ENCODE measurements at regions not wholly inside any gene's neighbourhood (a gene's known extent, or its start where the extent isn't known, plus 50 kb on each side); places are given as distances from the start of the nearest gene placed in this dataset.

DNA sequence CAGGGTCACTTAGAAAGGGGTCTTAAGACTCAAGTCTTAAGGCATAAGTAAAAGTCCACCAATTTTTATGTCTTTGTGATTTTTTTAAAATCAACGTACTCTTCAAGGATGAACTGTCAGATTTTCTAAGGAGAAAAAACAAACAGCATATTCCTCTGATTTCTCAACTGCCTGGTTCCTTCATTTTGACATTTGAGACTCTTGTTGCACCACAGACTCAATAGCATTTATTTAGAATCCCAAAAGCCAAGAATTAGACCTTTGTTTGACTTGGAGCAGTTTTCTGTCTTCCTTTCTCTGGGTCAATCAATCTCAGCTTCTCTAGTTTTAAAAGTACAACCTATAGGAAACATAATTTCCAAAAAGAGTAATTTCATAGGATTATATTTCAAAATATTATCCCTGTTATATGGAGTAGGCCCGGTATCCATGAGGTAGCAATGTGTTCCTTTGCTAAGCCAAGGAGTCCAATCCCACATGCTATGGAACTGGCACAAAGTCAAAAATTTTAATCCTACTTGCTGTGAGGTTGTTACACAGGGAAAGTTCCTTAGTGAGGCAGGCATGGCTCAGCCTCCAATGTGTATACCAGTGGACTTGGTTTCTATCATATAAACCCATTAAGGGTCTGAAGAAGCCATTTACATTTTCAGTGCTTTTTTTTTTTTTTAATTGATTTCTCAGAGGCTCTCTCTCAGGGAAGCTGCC lies 405.7 kb downstream of the KIF16B start:
- Histone ChIP-seq H4K91ac (ENCODE audit: insufficient read depth, low read depth, low read length) (no peak overlapping the region), H3K9me3 (ENCODE audit: control insufficient read depth, insufficient read depth, low read length) (peaks cover 8% of the 10 kb centered on the region), H3K4me3 (ENCODE audit: insufficient read depth, low read depth, low read length) (no peak overlapping the region), H2AK9ac (replicated peaks; ENCODE audit: low read depth, low read length, poor library complexity) (no peak overlapping the region), H3K9me1 (ENCODE audit: insufficient read depth, low read length) (no peaks in the 10 kb centered on the region), H3K27me3 (ENCODE audit: control insufficient read depth, insufficient read depth, low read length) (no peaks in the 10 kb centered on the region), H3K79me1 (ENCODE audit: low read depth in 1 of 2, low read length in 2 of 2) (no peaks in the 10 kb centered on the region), H3K4me1 (ENCODE audit: control insufficient read depth, insufficient read depth, low read length) (no peaks in the 10 kb centered on the region), H3K4me2 (ENCODE audit: low read depth, low read length) (no peak overlapping the region), H4K20me1 (ENCODE audit: insufficient read depth, low read length) (no peaks in the 10 kb centered on the region), H2BK20ac (ENCODE audit: low read depth, low read length) (no peak overlapping the region), H2BK120ac (ENCODE audit: low read depth, low read length) (no peak overlapping the region), H2BK5ac (ENCODE audit: low read depth, low read length, poor library complexity, severe bottlenecking) (no peak overlapping the region), H3K23ac (ENCODE audit: low read depth, low read length) (no peak overlapping the region), H2AFZ (replicated peaks; ENCODE audit: low read length, poor library complexity) (no peak overlapping the region), H3K14ac (replicated peaks; ENCODE audit: low read depth, low read length) (no peak overlapping the region), H3K36me3 (ENCODE audit: control insufficient read depth, insufficient read depth, low read length) (no peaks in the 10 kb centered on the region), H3K18ac (ENCODE audit: low read depth, low read length) (no peak overlapping the region), H4K8ac (ENCODE audit: low read depth in 2 of 2, low read length in 2 of 2) (no peak overlapping the region), H3K27ac (ENCODE audit: insufficient read depth, low read length) (no peak overlapping the region), H3K56ac (ENCODE audit: extremely low read depth, insufficient read depth, low read length) (no peak overlapping the region), H4K5ac (ENCODE audit: low read depth, low read length) (no peak overlapping the region), H2AK5ac (ENCODE audit: low read depth, low read length) (no peak overlapping the region), H3K4ac (ENCODE audit: low read depth, low read length) (no peak overlapping the region), H3K9ac (ENCODE audit: low read depth, low read length) (no peak overlapping the region), H2BK15ac (ENCODE audit: low read depth, low read length) (no peak overlapping the region)
- DNase-seq (no peak), ATAC-seq (ENCODE audit: low read depth) (no peak)
- intact Hi-C loops (cut with micrococcal nuclease) (no loop called here), dilution Hi-C loops (cut with HindIII; ENCODE audit: low sequenced_read_pairs, unreplicated experiment) (no loop called here), in situ Hi-C loops (cut with MboI; ENCODE audit: low sequenced_read_pairs) (no loop called here)
- TF ChIP-seq MXI1 (IDR thresholded peaks at IDR 0.05; ENCODE audit: borderline replicate concordance, low read depth, low read length) (no peak), CHD1 (IDR thresholded peaks at IDR 0.05; ENCODE audit: low read depth, low read length) (no peak), BHLHE40 (IDR thresholded peaks at IDR 0.05; ENCODE audit: low read depth, low read length) (no peak), SMC3 (IDR thresholded peaks at IDR 0.05; ENCODE audit: low read depth, low read length) (no peak), POLR2A (IDR thresholded peaks at IDR 0.05; ENCODE audit: low read depth, low read length) (no peak), RCOR1 (IDR thresholded peaks at IDR 0.05; ENCODE audit: insufficient replicate concordance, low read length) (no peak), RFX5 (IDR thresholded peaks at IDR 0.05; ENCODE audit: low read depth, low read length) (no peak), MAFK (IDR thresholded peaks at IDR 0.05; ENCODE audit: low read depth, low read length) (no peak), RAD21 (IDR thresholded peaks at IDR 0.05; ENCODE audit: low read length) (no peak), NFE2L2 (IDR thresholded peaks at IDR 0.05; ENCODE audit: low read depth, low read length) (no peak)
- TF ChIP-seq, protein P1, sequence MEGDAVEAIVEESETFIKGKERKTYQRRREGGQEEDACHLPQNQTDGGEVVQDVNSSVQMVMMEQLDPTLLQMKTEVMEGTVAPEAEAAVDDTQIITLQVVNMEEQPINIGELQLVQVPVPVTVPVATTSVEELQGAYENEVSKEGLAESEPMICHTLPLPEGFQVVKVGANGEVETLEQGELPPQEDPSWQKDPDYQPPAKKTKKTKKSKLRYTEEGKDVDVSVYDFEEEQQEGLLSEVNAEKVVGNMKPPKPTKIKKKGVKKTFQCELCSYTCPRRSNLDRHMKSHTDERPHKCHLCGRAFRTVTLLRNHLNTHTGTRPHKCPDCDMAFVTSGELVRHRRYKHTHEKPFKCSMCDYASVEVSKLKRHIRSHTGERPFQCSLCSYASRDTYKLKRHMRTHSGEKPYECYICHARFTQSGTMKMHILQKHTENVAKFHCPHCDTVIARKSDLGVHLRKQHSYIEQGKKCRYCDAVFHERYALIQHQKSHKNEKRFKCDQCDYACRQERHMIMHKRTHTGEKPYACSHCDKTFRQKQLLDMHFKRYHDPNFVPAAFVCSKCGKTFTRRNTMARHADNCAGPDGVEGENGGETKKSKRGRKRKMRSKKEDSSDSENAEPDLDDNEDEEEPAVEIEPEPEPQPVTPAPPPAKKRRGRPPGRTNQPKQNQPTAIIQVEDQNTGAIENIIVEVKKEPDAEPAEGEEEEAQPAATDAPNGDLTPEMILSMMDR (conservative IDR thresholded peaks at IDR 0.05; ENCODE audit: low read depth, low read length) = no peak
- TF ChIP-seq, protein P2, sequence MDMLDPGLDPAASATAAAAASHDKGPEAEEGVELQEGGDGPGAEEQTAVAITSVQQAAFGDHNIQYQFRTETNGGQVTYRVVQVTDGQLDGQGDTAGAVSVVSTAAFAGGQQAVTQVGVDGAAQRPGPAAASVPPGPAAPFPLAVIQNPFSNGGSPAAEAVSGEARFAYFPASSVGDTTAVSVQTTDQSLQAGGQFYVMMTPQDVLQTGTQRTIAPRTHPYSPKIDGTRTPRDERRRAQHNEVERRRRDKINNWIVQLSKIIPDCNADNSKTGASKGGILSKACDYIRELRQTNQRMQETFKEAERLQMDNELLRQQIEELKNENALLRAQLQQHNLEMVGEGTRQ (IDR thresholded peaks at IDR 0.05; ENCODE audit: low read depth, low read length) = no peak
- no CpG with 5 or more reads among the region's 2 CpGs for WGBS, 2 experiments (ENCODE audit: extremely low coverage in 2 of 2, insufficient read length in 1 of 2)
- ChIA-PET POLR2A (ENCODE audit: unreplicated experiment) (no interaction called here), CTCF (no interaction called here)
- no TSS peak for BruUV-seq (replicated peaks)
